Ishikawa (cell line): ENCODE measurements at regions not wholly inside any gene's neighbourhood (a gene's known extent, or its start where the extent isn't known, plus 50 kb on each side); places are given as distances from the start of the nearest gene placed in this dataset.

Experiments
- CEBPB ChIP-seq: IDR thresholded peaks from 2 replicates; pipeline ENCODE4 v1.6.1; 2012
- CREB1 ChIP-seq: IDR thresholded peaks from 2 replicates; pipeline ENCODE4 v1.6.1; 2012; ENCODE audit warnings: low read depth
- EGR1 ChIP-seq: IDR thresholded peaks from 2 replicates; pipeline ENCODE4 v1.6.1; 2012
- EP300 ChIP-seq: IDR thresholded peaks from 2 replicates; pipeline ENCODE4 v1.6.1; 2012; ENCODE audit warnings: borderline replicate concordance
- FOXM1 ChIP-seq: IDR thresholded peaks from 2 replicates; pipeline ENCODE4 v1.6.1; 2012; ENCODE audit warnings: low read depth, borderline replicate concordance
- NFIC ChIP-seq: IDR thresholded peaks from 2 replicates; pipeline ENCODE4 v1.6.1; 2012
- RAD21 ChIP-seq: IDR thresholded peaks from 2 replicates; pipeline ENCODE4 v1.6.1; 2012; ENCODE audit warnings: low read depth
- TCF12 ChIP-seq: IDR thresholded peaks from 2 replicates; pipeline ENCODE4 v1.6.1; 2012; ENCODE audit warnings: low read depth
- TEAD4 ChIP-seq: IDR thresholded peaks from 2 replicates; pipeline ENCODE4 v1.6.1; 2012
- YY1 ChIP-seq: IDR thresholded peaks from 2 replicates; pipeline ENCODE4 v1.6.1; 2012; ENCODE audit warnings: low read depth
- ZBTB7A ChIP-seq: IDR thresholded peaks from 2 replicates; pipeline ENCODE4 v1.6.1; 2012; ENCODE audit warnings: low read depth
- TF ChIP-seq, protein P1 (sequence below): IDR thresholded peaks from 2 replicates; pipeline ENCODE4 v1.6.1; 2012; ENCODE audit warnings: low read depth, mild to moderate bottlenecking
- TF ChIP-seq, protein P2 (sequence below): IDR thresholded peaks from 2 replicates; pipeline ENCODE4 v1.6.1; 2012
- TF ChIP-seq, protein P3 (sequence below): IDR thresholded peaks from 2 replicates; pipeline ENCODE4 v1.6.1; 2012

DNA sequence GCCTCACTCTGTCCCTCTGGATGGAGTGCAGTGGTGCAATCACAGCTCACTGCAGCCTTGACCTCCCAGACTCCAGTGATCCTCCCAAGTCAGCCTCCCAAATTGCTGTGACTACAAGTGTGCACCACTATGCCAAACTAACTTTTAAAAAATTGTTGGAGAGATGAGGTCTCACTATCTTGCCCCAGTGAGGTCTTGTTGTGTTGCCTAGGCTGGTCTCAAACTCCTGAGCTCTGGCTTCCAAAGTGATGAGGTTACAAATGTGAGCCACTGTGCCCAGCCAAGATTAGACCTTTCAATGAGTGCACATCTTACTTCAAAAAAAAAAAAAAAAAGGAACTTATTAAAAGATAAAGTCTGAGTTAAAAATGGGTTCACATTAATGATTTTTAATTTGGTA lies 1838.1 kb upstream of the DEFB115 start:
- no peak for TF ChIP-seq RAD21
- TF ChIP-seq, protein P1, sequence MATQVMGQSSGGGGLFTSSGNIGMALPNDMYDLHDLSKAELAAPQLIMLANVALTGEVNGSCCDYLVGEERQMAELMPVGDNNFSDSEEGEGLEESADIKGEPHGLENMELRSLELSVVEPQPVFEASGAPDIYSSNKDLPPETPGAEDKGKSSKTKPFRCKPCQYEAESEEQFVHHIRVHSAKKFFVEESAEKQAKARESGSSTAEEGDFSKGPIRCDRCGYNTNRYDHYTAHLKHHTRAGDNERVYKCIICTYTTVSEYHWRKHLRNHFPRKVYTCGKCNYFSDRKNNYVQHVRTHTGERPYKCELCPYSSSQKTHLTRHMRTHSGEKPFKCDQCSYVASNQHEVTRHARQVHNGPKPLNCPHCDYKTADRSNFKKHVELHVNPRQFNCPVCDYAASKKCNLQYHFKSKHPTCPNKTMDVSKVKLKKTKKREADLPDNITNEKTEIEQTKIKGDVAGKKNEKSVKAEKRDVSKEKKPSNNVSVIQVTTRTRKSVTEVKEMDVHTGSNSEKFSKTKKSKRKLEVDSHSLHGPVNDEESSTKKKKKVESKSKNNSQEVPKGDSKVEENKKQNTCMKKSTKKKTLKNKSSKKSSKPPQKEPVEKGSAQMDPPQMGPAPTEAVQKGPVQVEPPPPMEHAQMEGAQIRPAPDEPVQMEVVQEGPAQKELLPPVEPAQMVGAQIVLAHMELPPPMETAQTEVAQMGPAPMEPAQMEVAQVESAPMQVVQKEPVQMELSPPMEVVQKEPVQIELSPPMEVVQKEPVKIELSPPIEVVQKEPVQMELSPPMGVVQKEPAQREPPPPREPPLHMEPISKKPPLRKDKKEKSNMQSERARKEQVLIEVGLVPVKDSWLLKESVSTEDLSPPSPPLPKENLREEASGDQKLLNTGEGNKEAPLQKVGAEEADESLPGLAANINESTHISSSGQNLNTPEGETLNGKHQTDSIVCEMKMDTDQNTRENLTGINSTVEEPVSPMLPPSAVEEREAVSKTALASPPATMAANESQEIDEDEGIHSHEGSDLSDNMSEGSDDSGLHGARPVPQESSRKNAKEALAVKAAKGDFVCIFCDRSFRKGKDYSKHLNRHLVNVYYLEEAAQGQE = no peak
- no peak for TF ChIP-seq ZBTB7A
- no peak for TF ChIP-seq EGR1
- TF ChIP-seq YY1 = no peak
- TF ChIP-seq EP300 = no peak
- no peak for TF ChIP-seq TEAD4
- TF ChIP-seq, protein P2, sequence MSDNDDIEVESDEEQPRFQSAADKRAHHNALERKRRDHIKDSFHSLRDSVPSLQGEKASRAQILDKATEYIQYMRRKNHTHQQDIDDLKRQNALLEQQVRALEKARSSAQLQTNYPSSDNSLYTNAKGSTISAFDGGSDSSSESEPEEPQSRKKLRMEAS = no peak
- TF ChIP-seq CREB1 = no peak
- TF ChIP-seq CEBPB = no peak
- TF ChIP-seq NFIC = no peak
- no peak for TF ChIP-seq TCF12
- no peak for TF ChIP-seq FOXM1
- TF ChIP-seq, protein P3, sequence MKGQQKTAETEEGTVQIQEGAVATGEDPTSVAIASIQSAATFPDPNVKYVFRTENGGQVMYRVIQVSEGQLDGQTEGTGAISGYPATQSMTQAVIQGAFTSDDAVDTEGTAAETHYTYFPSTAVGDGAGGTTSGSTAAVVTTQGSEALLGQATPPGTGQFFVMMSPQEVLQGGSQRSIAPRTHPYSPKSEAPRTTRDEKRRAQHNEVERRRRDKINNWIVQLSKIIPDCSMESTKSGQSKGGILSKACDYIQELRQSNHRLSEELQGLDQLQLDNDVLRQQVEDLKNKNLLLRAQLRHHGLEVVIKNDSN = no peak
